ENCODE measurements at regions not wholly inside any gene's neighbourhood (a gene's known extent, or its start where the extent isn't known, plus 50 kb on each side); places are given as distances from the start of the nearest gene placed in this dataset.

GRCh38 chr4:128688846-128689437 lies 120.6 kb upstream of the JADE1 start (continued):
- no peak for TF ChIP-seq ZFP90 (CRISPR knock-in tag; IDR thresholded peaks at IDR 0.05; ENCODE audit: borderline replicate concordance)
- TF ChIP-seq, protein P1, sequence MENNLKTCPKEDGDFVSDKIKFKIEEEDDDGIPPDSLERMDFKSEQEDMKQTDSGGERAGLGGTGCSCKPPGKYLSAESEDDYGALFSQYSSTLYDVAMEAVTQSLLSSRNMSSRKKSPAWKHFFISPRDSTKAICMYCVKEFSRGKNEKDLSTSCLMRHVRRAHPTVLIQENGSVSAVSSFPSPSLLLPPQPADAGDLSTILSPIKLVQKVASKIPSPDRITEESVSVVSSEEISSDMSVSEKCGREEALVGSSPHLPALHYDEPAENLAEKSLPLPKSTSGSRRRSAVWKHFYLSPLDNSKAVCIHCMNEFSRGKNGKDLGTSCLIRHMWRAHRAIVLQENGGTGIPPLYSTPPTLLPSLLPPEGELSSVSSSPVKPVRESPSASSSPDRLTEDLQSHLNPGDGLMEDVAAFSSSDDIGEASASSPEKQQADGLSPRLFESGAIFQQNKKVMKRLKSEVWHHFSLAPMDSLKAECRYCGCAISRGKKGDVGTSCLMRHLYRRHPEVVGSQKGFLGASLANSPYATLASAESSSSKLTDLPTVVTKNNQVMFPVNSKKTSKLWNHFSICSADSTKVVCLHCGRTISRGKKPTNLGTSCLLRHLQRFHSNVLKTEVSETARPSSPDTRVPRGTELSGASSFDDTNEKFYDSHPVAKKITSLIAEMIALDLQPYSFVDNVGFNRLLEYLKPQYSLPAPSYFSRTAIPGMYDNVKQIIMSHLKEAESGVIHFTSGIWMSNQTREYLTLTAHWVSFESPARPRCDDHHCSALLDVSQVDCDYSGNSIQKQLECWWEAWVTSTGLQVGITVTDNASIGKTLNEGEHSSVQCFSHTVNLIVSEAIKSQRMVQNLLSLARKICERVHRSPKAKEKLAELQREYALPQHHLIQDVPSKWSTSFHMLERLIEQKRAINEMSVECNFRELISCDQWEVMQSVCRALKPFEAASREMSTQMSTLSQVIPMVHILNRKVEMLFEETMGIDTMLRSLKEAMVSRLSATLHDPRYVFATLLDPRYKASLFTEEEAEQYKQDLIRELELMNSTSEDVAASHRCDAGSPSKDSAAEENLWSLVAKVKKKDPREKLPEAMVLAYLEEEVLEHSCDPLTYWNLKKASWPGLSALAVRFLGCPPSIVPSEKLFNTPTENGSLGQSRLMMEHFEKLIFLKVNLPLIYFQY (CRISPR knock-in tag; IDR thresholded peaks at IDR 0.05; ENCODE audit: borderline replicate concordance): no peak

DNA sequence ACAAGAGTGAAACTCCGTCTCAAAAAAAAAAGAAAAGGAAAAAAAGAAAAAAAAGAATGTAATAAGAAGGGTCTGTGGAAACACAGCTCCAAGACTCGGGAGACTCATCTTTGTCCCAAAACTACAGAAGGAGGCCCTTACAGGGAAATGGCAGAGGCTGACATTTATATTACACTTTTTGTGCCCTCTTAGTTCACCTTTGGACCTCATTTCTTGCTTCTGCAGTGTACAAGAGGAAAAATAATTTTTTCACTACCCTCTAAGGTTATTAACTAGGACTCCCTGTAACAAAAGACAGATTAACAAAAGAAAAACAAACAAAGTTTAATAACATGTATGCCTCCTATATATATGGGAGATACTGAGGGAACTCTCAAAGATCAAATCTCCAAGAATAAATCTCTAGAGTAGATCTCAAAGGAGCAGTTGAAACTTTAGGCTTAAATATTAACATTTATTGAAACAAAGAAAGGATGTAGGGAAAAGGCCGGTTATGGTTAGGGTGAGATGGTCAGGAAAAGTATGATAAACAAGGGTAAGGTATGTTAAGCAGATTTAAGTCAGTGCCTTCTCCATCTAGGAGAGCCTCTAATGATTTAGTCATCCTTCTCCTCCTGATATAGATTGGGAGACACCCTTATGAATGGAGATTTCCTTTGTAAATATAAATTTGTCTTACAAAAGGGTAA lies 121.3 kb upstream of the JADE1 start:
- POLR2A ChIA-PET: no interaction called here
- no TSS peak for BruUV-seq (replicated peaks)

More for the DNA sequence above, 121.3 kb upstream of the JADE1 start:
- Histone ChIP-seq H3K4me3 (replicated peaks in 1 of 3; ENCODE audit: insufficient read depth in 1 of 3, low read depth in 2 of 3, low read length in 3 of 3) (no peak overlapping the region), H3K27me3 (ENCODE audit: control insufficient read depth in 1 of 2, insufficient read depth in 2 of 2, low read length in 2 of 2) (no peaks in the 10 kb centered on the region), H3K27ac (ENCODE audit: extremely low read length, insufficient read depth, low read length) (no peak overlapping the region), H3K9ac (ENCODE audit: insufficient read depth, low read depth, low read length) (no peak overlapping the region), H2AFZ (ENCODE audit: low read length) (no peak overlapping the region), H3K4me2 (ENCODE audit: low read depth, low read length) (peak overlapping the region; percentile 9; the same call in 1 of the 2 replicates), H3K79me2 (ENCODE audit: insufficient read depth, low read length) (no peaks in the 10 kb centered on the region), H4K20me1 (ENCODE audit: insufficient read depth, low read length) (no peaks in the 10 kb centered on the region), H3K9me3 (ENCODE audit: low read length) (peaks cover 11% of the 10 kb centered on the region; the same call in 1 of the 2 replicates), H3K4me1 (ENCODE audit: insufficient read depth, low read length) (peaks cover 15% of the 10 kb centered on the region), H3K36me3 (replicated peaks in 1 of 2; ENCODE audit: control insufficient read depth in 1 of 2, insufficient read depth in 2 of 2, low read length in 2 of 2) (no peaks in the 10 kb centered on the region)
- intact Hi-C loops (cut with micrococcal nuclease; ENCODE audit: unreplicated experiment): no loop called here
- in situ Hi-C loops (cut with HindIII; ENCODE audit: extremely low pct_ligation_motif_present, low pct_unique_long_range_greater_than_20kb): no loop called here
- no peak for ATAC-seq
- 14% methylated on average over 3 of the region's 3 CpGs for WGBS (ENCODE audit: low lambda C conversion rate)
- no peak for TF ChIP-seq ZXDC (CRISPR knock-in tag; IDR thresholded peaks at IDR 0.05)
- TF ChIP-seq NFRKB (IDR thresholded peaks at IDR 0.05): no peak
- TF ChIP-seq, protein P2, sequence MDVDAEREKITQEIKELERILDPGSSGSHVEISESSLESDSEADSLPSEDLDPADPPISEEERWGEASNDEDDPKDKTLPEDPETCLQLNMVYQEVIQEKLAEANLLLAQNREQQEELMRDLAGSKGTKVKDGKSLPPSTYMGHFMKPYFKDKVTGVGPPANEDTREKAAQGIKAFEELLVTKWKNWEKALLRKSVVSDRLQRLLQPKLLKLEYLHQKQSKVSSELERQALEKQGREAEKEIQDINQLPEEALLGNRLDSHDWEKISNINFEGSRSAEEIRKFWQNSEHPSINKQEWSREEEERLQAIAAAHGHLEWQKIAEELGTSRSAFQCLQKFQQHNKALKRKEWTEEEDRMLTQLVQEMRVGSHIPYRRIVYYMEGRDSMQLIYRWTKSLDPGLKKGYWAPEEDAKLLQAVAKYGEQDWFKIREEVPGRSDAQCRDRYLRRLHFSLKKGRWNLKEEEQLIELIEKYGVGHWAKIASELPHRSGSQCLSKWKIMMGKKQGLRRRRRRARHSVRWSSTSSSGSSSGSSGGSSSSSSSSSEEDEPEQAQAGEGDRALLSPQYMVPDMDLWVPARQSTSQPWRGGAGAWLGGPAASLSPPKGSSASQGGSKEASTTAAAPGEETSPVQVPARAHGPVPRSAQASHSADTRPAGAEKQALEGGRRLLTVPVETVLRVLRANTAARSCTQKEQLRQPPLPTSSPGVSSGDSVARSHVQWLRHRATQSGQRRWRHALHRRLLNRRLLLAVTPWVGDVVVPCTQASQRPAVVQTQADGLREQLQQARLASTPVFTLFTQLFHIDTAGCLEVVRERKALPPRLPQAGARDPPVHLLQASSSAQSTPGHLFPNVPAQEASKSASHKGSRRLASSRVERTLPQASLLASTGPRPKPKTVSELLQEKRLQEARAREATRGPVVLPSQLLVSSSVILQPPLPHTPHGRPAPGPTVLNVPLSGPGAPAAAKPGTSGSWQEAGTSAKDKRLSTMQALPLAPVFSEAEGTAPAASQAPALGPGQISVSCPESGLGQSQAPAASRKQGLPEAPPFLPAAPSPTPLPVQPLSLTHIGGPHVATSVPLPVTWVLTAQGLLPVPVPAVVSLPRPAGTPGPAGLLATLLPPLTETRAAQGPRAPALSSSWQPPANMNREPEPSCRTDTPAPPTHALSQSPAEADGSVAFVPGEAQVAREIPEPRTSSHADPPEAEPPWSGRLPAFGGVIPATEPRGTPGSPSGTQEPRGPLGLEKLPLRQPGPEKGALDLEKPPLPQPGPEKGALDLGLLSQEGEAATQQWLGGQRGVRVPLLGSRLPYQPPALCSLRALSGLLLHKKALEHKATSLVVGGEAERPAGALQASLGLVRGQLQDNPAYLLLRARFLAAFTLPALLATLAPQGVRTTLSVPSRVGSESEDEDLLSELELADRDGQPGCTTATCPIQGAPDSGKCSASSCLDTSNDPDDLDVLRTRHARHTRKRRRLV (CRISPR knock-in tag; IDR thresholded peaks at IDR 0.05): peak; percentile 90
- CTCF ChIA-PET (ENCODE audit: low intra/inter-chr PET ratio, low total read pairs): no interaction called here
- FAIRE-seq: no peak
- DNase-seq (ENCODE audit: low spot score): no peak

All from HepG2 (cell line).